ENCODE measurements at regions not wholly inside any gene's neighbourhood (a gene's known extent, or its start where the extent isn't known, plus 50 kb on each side); places are given as distances from the start of the nearest gene placed in this dataset.

GRCh38 chr13:27007166-27007565 is 164.4 kb downstream of the USP12 start:
- peaks cover 6% of the 10 kb centered on the region; the same call in 1 of the 2 replicates for H3K27me3 ChIP-seq (ENCODE audit: low read depth, low read length)
- H3K4me2 ChIP-seq (ENCODE audit: low read length), result no peak overlapping the region
- H4K20me1 ChIP-seq (ENCODE audit: insufficient read depth, low read length), result no peaks in the 10 kb centered on the region
- no peaks in the 10 kb centered on the region for H3K4me1 ChIP-seq (ENCODE audit: low read length)
- H3K36me3 ChIP-seq (replicated peaks; ENCODE audit: low read depth, low read length), result no peaks in the 10 kb centered on the region
- no peak overlapping the region for H3K9ac ChIP-seq (ENCODE audit: low read length)
- no peak overlapping the region for H2AFZ ChIP-seq (ENCODE audit: low read depth, low read length)
- H3K79me2 ChIP-seq (ENCODE audit: low read length), result no peaks in the 10 kb centered on the region
- H3K4me3 ChIP-seq (ENCODE audit: low read length), result no peak overlapping the region
- no peak for TF ChIP-seq EZH2phosphoT487 (IDR thresholded peaks at IDR 0.05; ENCODE audit: low read depth)
- no peak for TF ChIP-seq CTCF (IDR thresholded peaks at IDR 0.05; ENCODE audit: low read depth, low read length)
- no peaks in the 10 kb centered on the region for H3K9me3 ChIP-seq (ENCODE audit: insufficient read depth, low read length)
- H3K27ac ChIP-seq (ENCODE audit: low read length), result no peak overlapping the region

GRCh38 chr13:27006519-27007161 is 165.0 kb downstream of the USP12 start:
- Histone ChIP-seq H3K4me3 (ENCODE audit: low read length) (no peak overlapping the region), H3K27ac (ENCODE audit: low read length) (no peak overlapping the region), H2AFZ (ENCODE audit: low read depth, low read length) (no peak overlapping the region), H3K27me3 (ENCODE audit: low read depth, low read length) (peaks cover 11% of the 10 kb centered on the region; the same call in 1 of the 2 replicates), H3K9ac (ENCODE audit: low read length) (no peak overlapping the region), H3K79me2 (ENCODE audit: low read length) (no peaks in the 10 kb centered on the region), H3K4me2 (ENCODE audit: low read length) (no peak overlapping the region), H3K9me3 (ENCODE audit: insufficient read depth, low read length) (no peaks in the 10 kb centered on the region), H3K36me3 (replicated peaks; ENCODE audit: low read depth, low read length) (no peaks in the 10 kb centered on the region), H3K4me1 (ENCODE audit: low read length) (no peaks in the 10 kb centered on the region), H4K20me1 (ENCODE audit: insufficient read depth, low read length) (no peaks in the 10 kb centered on the region)
- TF ChIP-seq EZH2phosphoT487 (IDR thresholded peaks at IDR 0.05; ENCODE audit: low read depth), result no peak
- no peak for TF ChIP-seq CTCF (IDR thresholded peaks at IDR 0.05; ENCODE audit: low read depth, low read length)

- Histone ChIP-seq H3K9ac (ENCODE audit: low read length) (no peak overlapping the region), H3K4me1 (ENCODE audit: low read length) (no peaks in the 10 kb centered on the region), H4K20me1 (ENCODE audit: insufficient read depth, low read length) (no peaks in the 10 kb centered on the region), H3K9me3 (ENCODE audit: insufficient read depth, low read length) (no peaks in the 10 kb centered on the region), H3K4me2 (ENCODE audit: low read length) (no peak overlapping the region), H3K27me3 (ENCODE audit: low read depth, low read length) (peaks cover 11% of the 10 kb centered on the region; the same call in 1 of the 2 replicates), H3K27ac (ENCODE audit: low read length) (no peak overlapping the region), H3K4me3 (ENCODE audit: low read length) (no peak overlapping the region), H3K36me3 (replicated peaks; ENCODE audit: low read depth, low read length) (no peaks in the 10 kb centered on the region), H3K79me2 (ENCODE audit: low read length) (no peaks in the 10 kb centered on the region), H2AFZ (ENCODE audit: low read depth, low read length) (no peak overlapping the region)
- no peak for TF ChIP-seq EZH2phosphoT487 (IDR thresholded peaks at IDR 0.05; ENCODE audit: low read depth)
- no peak for TF ChIP-seq CTCF (IDR thresholded peaks at IDR 0.05; ENCODE audit: low read depth, low read length)
Measured at GRCh38 chr13:27005976-27006518, 165.6 kb downstream of the USP12 start.

- H2AFZ ChIP-seq (ENCODE audit: low read depth, low read length), result no peak overlapping the region
- H3K4me1 ChIP-seq (ENCODE audit: low read length), result no peaks in the 10 kb centered on the region
- no peak overlapping the region for H3K9ac ChIP-seq (ENCODE audit: low read length)
- no peaks in the 10 kb centered on the region for H3K9me3 ChIP-seq (ENCODE audit: insufficient read depth, low read length)
- H3K36me3 ChIP-seq (replicated peaks; ENCODE audit: low read depth, low read length), result no peaks in the 10 kb centered on the region
- no peaks in the 10 kb centered on the region for H3K79me2 ChIP-seq (ENCODE audit: low read length)
- TF ChIP-seq CTCF (IDR thresholded peaks at IDR 0.05; ENCODE audit: low read depth, low read length) (no peak), EZH2phosphoT487 (IDR thresholded peaks at IDR 0.05; ENCODE audit: low read depth) (no peak)
- no peak overlapping the region for H3K4me3 ChIP-seq (ENCODE audit: low read length)
- H3K4me2 ChIP-seq (ENCODE audit: low read length), result no peak overlapping the region
- no peak overlapping the region for H3K27ac ChIP-seq (ENCODE audit: low read length)
- no peaks in the 10 kb centered on the region for H4K20me1 ChIP-seq (ENCODE audit: insufficient read depth, low read length)
- peaks cover 11% of the 10 kb centered on the region; the same call in 1 of the 2 replicates for H3K27me3 ChIP-seq (ENCODE audit: low read depth, low read length)
Measured at GRCh38 chr13:27005556-27005955, 166.1 kb downstream of the USP12 start.

Measured in OCI-LY3 (cell line).